Stromal cell of bone marrow (primary cell): ENCODE measurements at regions not wholly inside any gene's neighbourhood (a gene's known extent, or its start where the extent isn't known, plus 50 kb on each side); places are given as distances from the start of the nearest gene placed in this dataset.
"Not testable (repeated sequence)": the region's sequence is repeated elsewhere in the genome, so short reads cannot be mapped to it uniquely, and the experiment has no call there.

Source experiments
- DNase-seq: peaks from one replicate; pipeline ENCODE4 v3.0.0-alpha.2; 2012; ENCODE audit warnings: low read depth

DNA sequence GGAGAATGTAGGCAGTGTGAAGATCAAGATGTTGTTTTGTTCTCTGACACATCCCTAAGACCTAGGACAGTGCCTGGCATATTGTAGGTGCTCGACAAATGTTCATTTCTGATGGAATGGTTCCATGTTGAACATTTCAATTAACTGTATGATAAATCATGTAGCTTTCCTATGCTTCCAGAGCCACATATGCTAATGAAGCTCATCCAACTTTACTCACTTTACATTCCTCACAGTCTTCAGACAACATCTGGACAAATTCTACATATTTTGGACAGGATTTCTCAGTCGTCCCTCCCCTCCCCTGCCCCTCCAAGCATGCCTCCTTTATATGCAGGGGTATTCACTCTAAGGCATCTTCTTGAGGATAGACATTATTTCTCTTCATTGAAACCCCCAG is 177.9 kb downstream of the BLID start:
- DNase-seq: no peak

DNA sequence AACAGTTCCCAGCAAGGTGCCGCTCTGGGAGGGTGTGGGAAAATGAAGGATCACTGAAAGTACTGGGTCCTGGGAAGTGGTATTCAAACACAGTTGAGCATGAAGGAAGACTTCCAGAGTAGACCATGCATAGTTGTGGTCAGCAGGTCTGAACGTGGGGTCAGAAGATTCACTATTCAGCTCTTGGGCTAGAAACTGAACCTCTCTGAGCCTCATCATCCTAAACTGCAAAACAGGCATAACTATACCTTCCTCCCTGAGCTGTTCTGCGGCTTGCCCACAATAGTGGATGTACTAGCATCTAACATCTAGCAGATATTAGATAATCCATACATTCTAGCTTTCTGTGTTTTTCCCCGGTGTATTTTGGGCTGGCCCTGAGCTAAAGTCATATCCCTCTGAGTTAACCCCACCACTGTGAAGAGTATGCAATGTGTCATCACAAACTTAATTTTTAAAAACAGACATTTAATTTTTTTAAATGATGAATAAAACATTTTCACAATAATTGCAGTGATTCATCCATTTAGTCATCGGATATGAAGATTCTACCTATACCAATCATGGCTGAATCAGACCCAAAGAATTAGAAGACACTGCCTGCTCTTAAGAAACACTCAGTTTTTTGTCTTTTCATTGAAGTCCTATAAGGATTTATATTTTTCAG is 179.1 kb downstream of the BLID start:
- DNase-seq: peak; percentile 70

DNA sequence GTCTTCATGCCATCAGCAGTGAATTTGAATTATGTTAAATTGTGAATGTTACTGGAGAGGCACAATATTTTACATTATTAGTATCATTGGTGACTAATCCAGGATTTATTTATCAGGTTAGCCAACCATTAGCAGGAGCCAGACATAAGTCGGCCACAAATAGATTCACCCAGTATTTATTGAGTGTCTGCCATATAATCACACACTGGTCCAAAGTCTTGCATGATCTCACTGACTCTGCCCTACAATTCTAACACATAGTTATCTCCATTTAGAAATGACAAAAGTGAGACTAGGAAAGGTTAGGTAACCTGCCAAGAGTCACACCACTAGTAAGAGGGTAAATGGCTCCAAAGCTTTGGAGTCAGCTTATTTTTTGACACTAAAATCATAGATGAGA is 179.6 kb downstream of the BLID start:
- DNase-seq: no peak

DNA sequence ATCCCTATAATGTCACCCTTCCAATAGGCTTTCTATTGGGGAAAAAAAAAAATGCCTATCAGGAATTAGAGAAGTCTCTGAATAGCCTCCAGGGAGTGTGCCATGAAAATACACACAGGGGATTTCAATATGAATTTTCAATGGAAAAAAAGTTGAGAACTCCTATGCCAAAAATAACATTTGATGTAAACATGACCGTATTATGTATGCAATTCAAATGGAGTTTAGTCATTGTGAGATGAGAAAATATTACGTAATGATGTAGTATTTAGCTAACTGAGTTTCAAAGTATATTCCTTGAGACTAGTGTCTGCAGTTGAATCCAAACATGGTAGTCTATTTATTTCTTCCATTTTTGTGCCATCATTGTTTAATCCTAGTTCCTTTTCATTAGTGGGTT is 182.3 kb downstream of the BLID start:
- DNase-seq: no peak

DNA sequence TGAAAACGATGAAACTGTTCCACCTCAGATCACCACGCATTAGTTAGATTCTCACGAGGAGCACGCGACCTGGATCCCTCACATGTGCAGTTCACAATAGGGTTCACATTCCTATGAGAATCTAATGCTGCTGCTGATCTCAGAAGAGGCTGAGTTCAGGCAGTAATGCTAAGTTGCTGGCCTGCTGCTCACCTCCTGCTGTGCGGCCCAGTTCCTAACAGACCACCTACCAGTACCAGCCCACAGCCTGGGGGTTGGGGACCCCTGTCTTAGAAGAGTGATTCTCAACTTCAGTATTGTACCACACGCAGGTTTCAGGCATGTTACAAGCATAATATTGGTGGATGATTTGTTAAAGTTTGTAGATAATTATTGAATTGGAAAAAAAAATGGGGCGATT is 182.7 kb downstream of the BLID start:
- DNase-seq: no peak

DNA sequence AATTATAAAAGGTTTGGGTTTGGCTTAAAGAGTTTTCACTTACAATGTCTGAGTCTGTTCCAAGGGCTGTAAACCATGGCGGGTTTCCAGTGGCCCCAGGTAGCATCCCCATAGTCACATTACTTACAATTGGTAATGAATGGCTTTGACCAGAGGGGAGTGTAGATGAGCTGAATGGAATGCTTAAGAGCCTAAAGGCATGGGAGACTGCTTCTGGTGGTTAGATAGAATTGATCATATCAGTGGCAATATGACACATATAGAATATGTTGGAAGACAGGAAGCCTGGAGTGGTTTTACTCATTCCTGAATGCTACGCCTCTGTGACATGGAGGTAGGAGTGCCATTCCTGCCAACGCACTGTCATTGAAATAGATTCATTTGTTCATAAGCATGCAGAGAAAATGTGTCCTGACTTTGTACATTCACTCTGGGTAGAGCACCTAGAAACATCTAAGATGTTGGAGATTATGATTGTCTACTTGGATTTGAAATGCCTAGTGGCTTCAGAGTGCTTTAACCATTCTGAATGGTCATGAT is 183.3 kb downstream of the BLID start:
- DNase-seq: no peak

DNA sequence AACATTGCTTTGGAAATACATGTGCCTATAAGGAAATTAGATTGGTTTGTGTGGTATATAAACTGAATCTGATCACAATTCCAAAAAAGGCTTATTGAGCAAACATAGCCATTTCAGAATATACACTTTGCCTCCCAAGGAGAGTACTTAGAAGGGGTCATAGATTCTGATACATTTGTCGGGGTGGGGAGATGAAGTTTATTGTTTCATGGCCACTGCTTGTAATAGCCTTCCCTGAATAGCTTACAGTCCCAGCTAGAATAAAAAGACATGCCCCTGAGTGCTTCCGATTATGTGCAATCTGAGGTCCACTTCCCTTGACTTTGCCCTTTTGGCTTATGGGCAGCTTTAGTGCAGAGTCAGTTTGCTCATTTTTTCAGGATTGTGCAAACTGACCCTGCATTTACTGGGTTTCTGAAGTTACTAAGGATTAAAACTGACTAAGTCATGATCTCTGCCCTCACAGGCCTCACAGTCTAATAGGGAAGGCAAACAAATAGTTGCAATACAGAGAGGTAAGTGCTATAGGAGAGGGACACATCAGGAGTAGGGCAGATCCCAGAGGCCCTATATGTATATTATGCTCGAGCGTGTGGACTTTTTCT is 184.2 kb downstream of the BLID start:
- peak; percentile 25 for DNase-seq

DNA sequence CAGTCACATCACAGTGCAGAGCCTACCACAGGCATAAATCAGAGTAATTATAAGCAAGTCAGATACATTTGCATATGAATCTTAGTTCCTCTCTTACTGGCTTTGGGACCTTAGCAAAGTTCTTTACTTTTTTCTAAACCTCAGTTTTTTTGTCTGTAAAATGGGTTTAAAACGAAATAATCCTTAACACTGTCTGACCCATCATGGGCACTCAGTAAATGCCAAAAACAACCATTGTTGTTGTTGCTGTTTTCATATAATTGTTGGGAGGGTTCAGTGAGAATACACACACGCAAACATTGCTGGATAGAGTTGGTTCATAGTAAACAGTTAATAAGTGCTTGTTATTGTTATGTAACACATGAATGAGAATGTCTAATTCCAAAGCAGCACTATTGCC is 184.9 kb downstream of the BLID start:
- no peak for DNase-seq

DNA sequence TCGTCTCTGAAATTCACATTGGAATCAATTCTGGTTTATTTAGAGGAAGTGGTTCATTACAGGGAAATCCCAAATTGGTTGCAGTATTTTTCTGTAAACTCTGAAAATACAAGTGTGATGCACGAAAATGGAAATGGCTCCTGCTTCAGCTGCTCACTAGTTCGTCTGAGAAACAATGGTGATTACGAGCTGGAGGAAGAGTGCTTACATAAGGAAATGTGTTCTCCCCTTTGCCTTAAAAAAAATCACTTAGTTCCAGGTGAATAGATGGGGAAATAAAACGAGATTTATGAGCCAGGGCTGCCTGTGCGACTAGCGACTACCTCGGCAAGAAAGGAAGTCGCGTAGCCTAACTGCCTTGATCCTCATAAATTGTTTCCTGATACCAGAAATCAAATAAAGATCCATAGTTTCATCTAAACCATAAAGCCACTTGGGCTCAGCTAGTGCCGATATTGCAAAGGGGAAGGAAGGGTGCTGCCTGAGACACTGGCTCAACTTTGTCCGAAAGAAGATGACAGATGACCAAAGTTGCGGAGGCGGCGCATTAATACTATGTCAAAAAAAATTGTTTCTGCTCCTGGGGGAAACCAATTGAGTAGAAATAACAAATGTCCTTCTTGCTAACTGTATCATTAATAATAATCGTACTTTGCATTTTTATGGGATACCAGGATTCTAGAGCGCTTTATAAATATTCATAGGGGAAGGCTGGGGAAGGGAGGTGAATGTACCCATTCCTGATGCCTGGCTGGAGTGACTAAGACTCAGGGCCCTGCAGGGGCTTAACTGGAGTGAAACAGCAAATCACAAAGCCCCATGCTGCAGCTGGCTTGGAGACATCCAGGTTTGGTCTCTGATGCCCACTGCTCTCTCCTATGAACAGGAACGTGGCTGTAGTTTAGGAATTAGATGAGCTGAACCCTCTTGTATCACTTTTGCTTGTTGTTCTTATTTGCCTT is 185.7 kb downstream of the BLID start:
- no peak for DNase-seq

DNA sequence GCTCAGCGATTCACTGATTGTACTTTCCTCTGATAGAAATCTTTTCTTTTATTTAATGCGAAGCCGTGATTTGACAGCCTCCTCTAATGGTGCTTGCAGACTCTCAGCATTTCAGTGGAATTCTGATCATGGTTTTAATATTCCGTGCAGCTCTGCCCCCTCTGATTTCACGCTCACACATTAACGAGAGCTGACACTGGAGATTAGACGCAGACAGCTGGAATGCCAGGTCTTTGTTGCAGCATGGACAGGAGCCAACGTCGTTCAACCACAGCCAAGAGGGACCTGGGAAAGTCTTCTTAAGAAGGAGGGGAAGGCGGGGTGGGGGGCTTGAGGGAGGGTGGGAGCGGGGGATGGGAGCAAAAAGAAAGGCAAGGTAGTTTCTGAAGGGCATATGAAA is 186.4 kb downstream of the BLID start:
- no peak for DNase-seq

DNA sequence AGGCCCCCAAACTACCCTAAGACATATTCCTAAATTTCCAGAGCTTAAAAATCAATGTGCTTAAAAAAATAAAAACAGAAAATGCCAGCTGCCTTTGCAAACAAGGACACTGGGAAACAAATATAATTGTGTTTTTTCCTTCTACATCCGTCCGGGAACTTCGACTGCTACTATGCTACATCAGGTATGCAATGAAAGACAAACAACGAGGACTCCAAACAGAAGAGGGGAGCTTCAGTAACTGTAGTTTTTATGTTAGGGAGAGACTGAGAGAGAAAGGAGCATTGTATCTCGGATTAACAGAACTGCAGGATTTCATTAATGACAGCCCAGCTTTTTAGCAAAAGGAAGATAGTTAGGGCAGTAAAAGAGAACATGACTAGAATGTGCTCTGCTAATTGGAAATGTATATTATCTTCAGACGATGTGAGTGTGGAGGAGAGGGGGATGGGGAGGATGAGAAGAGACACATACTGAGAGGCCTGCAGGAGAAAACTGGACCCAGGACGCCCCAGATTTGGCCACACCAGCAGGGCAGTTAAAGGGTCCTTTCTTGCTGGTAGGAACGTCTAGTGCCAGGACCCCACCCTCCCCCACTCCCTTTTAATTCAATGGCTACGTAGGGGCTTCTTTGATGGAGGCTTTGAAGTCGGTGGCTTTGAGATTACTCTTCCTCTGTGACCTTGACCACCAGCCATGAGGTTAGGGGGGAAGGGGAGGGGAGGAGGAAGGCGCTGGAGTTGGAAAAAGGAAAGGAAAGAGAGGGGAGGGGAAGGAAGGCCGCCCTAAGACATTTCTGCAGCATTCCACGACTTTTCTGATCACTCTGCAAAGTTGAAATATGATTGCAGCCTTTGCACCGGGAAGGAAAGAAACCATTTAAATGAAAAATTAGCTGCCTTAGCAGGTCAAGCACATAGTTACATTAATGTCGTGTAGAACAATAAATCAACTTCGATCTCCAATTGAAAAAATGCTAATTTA is 187.1 kb downstream of the BLID start:
- no peak for DNase-seq

DNA sequence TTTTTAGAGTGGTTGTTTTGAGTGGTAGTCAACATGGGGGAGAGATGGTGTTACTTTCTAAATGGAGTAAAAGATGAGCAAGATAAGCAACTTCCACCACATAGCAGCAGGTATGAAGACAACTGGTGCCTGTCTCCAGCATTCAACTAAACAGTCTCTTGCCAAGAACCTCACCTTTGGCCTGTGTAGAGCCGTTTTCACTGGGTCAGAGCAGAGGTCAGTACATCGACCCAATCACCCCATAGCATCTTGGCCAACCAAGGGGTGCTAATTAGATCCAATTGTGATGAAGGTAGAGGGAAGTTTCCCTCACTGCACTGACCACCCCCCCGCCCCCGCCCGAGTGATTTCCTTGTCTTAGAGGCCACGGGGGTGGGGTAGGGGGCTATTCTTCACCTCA is 188.2 kb downstream of the BLID start:
- no peak for DNase-seq

DNA sequence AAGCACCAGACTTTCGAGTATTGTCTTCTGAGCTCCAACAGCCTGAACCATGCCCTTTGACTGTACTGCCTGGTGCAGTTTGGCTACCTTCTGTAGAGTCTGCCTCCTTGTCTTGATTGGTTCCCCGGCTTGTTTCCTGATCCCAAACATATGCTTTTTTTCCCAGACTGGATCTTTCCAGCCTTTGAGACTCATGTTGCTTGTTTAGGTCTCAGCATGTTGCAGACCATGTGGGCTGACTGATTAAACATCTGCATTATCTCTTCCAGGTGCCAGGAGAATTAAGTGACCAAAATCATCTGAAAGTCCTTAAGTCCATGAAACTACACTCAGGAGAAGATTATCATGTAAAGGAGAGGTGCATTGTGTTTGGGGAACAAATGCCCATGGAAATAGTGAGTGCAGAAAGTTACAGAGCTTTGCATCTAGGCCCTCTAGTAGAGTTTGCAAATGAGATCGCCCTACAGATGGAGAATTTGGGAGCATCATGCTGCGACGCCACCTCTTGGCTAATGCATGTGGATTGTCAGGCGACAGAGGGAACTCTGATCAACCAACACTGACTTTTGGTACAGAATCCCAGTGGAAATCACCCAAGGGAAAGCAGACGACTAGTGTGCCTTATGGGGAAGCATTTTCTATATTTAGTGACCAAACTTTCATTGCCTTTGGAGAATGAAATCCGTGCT is 188.8 kb downstream of the BLID start:
- no peak for DNase-seq

DNA sequence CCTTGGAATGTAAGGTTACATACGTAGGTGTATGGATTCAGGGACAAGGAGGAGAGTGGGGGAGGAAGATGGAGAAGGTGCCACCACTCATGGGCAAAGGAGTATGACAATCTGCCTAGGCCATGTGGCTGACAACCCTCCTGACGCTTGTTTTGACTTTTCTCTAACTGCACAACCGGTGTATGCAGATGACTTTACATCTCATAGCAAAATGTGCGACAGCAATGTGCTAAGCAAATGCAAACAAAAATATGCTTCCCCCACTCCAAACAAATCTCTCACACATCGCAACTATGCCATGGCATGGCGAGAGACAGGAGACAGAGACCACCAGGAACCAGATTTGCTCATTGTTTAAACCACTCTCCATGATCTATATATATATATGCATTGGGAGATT is 191.8 kb downstream of the BLID start:
- no peak for DNase-seq

DNA sequence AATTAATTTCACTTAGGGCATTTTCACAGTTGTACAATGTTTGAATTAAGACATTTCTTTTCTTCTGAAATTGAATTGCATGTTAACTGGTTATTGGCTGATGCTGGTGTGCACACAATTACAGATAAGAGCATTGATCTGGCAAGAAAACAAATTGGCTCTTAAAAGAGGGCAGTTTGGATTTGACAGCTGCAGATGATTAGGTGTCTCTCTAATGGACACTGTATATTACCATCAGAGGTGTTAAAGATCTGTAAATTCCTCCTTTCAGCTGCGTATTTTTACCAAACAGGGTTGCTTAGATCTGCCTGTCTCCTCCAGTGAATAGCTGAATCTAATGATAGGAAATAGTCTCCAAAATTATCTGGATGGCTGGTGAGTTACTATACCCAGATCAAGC is 198.5 kb downstream of the BLID start:
- no peak for DNase-seq

DNA sequence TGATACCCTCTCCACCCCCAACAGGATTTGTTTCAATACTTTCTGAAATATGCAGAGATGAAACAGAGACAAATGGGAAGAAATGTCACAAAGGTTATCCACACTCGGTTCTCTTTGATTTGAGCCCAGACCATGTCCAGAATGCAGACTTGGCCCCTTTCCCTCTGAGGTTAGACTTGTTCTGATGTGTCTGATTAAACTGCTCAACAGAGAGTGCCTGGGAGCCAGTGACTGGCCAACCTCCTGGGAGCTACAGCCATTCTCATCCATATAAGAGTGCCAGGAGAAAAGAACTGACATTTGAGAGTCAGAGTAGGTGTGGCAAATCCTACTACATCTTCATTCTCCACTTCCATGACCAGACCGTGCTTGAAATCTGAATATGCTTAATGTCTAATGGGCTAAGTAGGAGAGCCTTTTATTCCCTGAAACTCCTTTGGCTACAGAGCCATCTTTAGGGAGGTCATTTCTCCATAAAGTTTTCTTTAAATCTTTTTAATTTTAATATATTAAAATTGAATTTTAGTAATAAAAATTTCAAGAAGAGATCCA is 201.4 kb downstream of the BLID start:
- DNase-seq: no peak

DNA sequence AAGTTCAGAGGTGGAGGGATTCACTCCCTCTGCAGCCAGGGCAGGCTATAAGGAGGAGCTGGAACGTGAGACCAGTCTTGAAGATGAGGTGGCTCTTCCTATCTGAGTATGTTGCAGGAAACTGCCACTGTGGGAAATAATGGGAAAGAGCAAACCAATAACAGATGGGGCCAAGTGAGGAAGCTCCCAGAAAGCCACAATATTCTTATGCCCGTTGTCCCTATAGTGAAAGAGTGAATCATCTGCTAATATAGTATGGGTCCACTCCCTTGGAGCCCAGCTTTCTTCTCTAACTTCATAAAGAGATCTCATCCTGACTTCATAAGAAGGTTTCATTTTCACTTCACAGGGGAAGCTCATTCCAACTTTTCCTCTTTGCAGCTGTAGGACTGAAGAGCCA is 206.4 kb downstream of the BLID start:
- no peak for DNase-seq

DNA sequence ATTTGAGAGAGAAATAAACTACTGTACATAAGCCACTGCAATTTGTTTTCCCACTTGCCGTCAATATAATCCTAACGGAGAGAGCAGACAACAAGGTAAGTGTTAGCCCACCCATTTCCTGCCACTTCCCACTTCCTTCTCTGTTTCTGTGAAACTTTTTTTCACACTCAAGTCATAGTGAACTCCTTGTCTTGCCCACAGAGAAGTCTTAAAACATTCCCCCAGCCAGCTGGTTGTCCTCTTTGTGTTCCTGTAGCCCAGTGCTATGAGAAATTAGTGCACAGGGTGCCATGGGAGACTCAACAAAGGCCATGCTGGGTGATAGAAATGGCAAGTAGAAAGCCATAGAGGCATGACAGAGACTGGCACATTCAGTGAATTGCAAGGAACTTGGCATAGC is 208.6 kb downstream of the BLID start:
- DNase-seq: no peak

DNA sequence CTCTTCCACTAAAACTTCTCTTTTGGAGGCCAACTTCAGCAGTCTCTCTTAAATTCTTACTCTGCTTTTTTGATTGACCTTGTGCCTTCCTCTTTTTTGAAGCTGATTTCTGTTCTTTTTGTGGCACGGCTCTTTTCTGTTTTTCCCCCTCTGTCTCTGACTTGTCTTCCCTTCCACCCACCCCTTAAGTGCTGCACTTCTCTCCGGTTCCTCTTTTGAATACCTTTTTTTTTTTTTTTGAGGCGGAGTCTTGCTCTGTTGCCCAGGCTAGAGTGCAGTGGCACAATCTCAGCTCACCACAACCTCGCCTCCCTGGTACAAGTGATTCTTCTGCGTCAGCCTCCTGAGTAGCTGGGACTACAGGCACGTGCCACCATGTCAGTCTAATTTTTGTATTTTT is 211.9 kb downstream of the BLID start:
- DNase-seq: no peak

DNA sequence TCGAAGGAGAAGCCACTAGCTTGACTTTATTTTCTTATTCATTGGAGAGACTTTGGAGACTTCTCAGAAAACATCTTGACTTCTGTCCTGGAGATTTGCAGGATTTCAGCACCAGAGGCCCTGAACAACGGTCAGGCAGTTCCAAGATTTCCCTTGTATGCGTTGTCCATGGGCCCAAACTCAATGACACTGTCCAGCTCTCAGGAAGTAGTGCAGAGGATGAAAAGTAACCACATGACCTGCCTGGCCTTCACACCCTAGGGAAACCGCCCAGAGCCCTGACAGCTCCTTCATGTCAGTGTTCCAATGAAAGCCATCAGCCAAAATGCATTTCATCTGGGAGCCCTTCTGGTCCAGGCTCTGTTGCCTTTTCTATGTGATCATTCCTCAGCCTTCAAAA is 214.1 kb downstream of the BLID start:
- DNase-seq: no peak

DNA sequence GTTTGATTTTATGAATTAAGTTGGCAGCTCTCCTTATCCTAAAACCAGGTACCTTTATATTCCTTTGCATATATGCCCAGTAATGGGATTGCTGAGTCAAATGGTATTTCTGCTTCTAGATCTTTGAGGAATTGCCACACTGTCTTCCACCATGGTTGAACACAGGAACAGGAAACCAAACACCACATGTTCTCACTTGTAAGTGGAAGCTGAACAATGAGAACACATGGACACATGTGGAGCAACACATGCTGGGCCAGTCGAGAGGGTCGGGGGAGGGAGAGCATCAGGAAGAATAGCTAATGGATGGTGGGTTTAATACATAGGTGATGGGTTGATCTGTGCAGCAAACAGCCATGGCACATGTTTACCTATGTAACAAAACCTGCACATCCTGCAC is 214.6 kb downstream of the BLID start:
- not testable (repeated sequence) for DNase-seq
